BLaER1 (cell line): ENCODE measurements at regions not wholly inside any gene's neighbourhood (a gene's known extent, or its start where the extent isn't known, plus 50 kb on each side); places are given as distances from the start of the nearest gene placed in this dataset.

Source experiments
- H3K27ac ChIP-seq: shearing (Covaris generic); formaldehyde crosslinking; 2 replicates; pipeline ENCODE4 v1.8.1; 2022
- H3K27me3 ChIP-seq: shearing (Covaris generic); formaldehyde crosslinking; 2 replicates; pipeline ENCODE4 v1.8.1; 2022
- H3K36me3 ChIP-seq: shearing (Covaris generic); formaldehyde crosslinking; 2 replicates; pipeline ENCODE4 v1.8.1; 2022
- H3K4me1 ChIP-seq: shearing (Covaris generic); formaldehyde crosslinking; 2 replicates; pipeline ENCODE4 v1.8.1; 2022
- H3K4me2 ChIP-seq: shearing (Covaris generic); formaldehyde crosslinking; 2 replicates; pipeline ENCODE4 v1.8.1; 2022
- H3K4me3 ChIP-seq: shearing (Covaris generic); formaldehyde crosslinking; 2 replicates; pipeline ENCODE4 v1.8.1; 2022
- H3K9ac ChIP-seq: shearing (Covaris generic); formaldehyde crosslinking; 2 replicates; pipeline ENCODE4 v1.8.1; 2022
- H3K9me3 ChIP-seq: shearing (Covaris generic); formaldehyde crosslinking; 2 replicates; pipeline ENCODE4 v1.8.1; 2022
- H4K20me1 ChIP-seq: shearing (Covaris generic); formaldehyde crosslinking; 2 replicates; pipeline ENCODE4 v1.8.1; 2022
- Cebpa-rat ChIP-seq: shearing (Covaris generic); IDR thresholded peaks from 2 replicates; pipeline ENCODE4 v1.8.1; 2022

- H3K27ac ChIP-seq: no peak overlapping the region
- no peak for TF ChIP-seq Cebpa-rat
These were observed 187.6 kb upstream of the NFIA start for GRCh38 chr1:60894741-60895140.

DNA sequence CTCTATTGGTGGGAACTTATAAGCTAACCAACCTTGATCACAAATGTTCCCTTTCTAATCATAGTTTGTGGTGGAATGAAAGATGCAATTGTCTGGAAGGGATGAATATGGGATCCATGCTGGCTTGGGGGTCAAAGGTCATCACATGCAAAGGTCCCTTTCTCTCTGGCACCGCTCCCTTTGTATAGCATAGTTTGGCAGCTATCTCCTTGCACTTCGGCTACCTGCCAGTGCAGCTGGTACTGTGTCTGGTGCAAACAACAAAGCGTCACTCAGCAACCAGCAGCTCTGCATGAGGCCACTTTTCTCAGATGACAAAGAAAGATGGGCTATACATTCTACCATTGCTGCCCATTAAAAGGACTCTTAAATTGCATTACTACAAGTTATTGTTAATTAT is 188.2 kb upstream of the NFIA start:
- no peaks in the 10 kb centered on the region for H3K4me1 ChIP-seq
- no peak overlapping the region for H3K4me2 ChIP-seq
- H3K27me3 ChIP-seq: no peaks in the 10 kb centered on the region
- H3K9me3 ChIP-seq: no peaks in the 10 kb centered on the region
- no peak overlapping the region for H3K4me3 ChIP-seq
- no peak for TF ChIP-seq Cebpa-rat
- no peak overlapping the region for H3K9ac ChIP-seq
- no peaks in the 10 kb centered on the region for H4K20me1 ChIP-seq
- no peak overlapping the region for H3K27ac ChIP-seq
- no peaks in the 10 kb centered on the region for H3K36me3 ChIP-seq

More at GRCh38 chr1:60894741-60895140, 187.6 kb upstream of the NFIA start:
- Histone ChIP-seq H3K4me3 (no peak overlapping the region), H3K9ac (no peak overlapping the region), H4K20me1 (no peaks in the 10 kb centered on the region), H3K4me1 (no peaks in the 10 kb centered on the region), H3K36me3 (no peaks in the 10 kb centered on the region), H3K27me3 (no peaks in the 10 kb centered on the region), H3K4me2 (no peak overlapping the region), H3K9me3 (no peaks in the 10 kb centered on the region)

DNA sequence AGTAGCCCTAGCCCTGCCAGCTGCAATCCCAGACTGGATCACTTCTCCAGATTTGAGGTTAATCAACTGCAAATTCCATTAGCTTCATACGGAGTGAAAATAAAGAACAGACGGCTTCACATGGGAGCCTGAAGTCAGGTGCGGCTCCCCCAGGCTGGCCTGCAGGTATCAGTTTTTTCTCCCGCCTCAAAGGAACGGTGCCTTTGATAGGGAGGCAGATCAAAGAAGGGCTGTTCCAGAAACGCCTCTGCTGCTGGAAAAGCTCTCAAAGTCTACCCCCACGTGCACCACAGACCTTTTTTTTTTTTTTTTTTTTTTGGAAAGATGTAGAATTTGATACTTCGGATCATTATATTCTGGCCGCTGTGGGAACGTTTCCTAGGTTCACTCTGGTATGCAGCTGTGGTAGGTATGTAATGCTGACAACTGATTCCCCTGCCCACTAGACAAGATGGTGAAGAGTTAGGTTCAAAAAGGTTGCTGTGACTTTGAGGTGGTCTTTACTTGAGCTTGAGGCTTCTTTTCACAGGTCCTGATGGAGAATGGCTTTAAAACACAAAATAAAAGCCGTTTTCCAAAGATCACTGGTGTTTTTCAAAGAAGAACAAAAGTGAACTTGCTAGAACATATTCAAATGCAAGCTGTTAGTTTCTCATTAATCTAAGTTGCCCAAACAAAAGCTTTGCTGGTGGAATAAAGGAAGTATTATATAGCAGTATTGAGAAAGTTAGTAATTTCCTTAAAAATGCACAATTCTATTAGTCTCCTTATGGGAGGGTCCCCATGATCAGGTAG is 189.0 kb upstream of the NFIA start:
- Histone ChIP-seq H3K27me3 (no peaks in the 10 kb centered on the region), H3K4me2 (no peak overlapping the region), H3K36me3 (no peaks in the 10 kb centered on the region), H3K9me3 (no peaks in the 10 kb centered on the region), H3K9ac (no peak overlapping the region), H3K27ac (no peak overlapping the region), H4K20me1 (no peaks in the 10 kb centered on the region), H3K4me1 (peaks cover under 1% of the 10 kb centered on the region; the same call in 1 of the 2 replicates), H3K4me3 (no peak overlapping the region)
- no peak for TF ChIP-seq Cebpa-rat

DNA sequence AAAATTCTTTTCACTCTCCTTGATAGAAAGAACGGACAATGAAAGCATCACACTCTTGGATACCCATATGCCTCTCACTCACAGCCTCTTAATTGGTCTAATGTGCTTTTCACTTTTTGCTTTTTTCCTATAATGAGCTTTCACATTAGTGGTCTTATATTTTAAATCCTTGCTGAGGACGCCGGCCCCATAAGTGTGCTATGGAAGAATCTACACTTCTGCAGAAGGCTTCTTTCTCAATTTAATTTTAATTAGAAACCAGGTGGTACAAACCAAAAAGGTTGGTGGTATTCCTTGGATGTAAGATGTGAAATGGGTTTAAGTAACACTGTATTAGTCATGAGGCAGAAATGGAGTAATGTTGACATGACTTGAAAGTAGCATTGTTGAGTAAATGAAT is 190.6 kb upstream of the NFIA start:
- Histone ChIP-seq H3K9ac (no peak overlapping the region), H3K4me3 (no peak overlapping the region), H4K20me1 (no peaks in the 10 kb centered on the region), H3K36me3 (no peaks in the 10 kb centered on the region), H3K9me3 (no peaks in the 10 kb centered on the region), H3K4me1 (peaks cover 6% of the 10 kb centered on the region; the same call in 1 of the 2 replicates), H3K27ac (no peak overlapping the region), H3K27me3 (no peaks in the 10 kb centered on the region), H3K4me2 (no peak overlapping the region)
- TF ChIP-seq Cebpa-rat: no peak

- peaks cover 6% of the 10 kb centered on the region; the same call in 1 of the 2 replicates for H3K4me1 ChIP-seq
- no peak overlapping the region for H3K4me3 ChIP-seq
- no peaks in the 10 kb centered on the region for H3K9me3 ChIP-seq
- no peaks in the 10 kb centered on the region for H3K27me3 ChIP-seq
- no peak overlapping the region for H3K27ac ChIP-seq
- no peaks in the 10 kb centered on the region for H4K20me1 ChIP-seq
- H3K4me2 ChIP-seq: no peak overlapping the region
- no peak overlapping the region for H3K9ac ChIP-seq
- TF ChIP-seq Cebpa-rat: no peak
- H3K36me3 ChIP-seq: no peaks in the 10 kb centered on the region
These were observed 191.1 kb upstream of the NFIA start for GRCh38 chr1:60891281-60891680.

DNA sequence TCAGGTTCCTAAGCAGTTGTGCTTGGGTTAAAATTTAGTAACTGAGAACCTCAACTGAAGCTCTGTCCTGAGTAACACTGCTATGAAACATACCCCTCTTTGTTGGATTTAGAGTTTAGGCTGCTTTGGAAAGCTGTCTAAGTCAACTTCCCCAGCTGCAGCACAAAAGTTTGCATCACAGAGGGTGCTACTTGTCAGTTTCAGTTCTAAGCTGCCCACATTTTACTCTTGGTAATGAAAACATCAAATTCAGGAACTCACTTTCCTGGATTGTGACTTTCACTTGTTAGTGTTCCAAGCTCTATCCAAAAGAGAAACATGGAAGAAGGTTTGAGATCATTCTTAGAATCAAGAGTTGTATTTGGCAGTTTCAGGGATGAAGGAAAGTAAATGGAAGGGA is 191.7 kb upstream of the NFIA start:
- TF ChIP-seq Cebpa-rat: no peak

DNA sequence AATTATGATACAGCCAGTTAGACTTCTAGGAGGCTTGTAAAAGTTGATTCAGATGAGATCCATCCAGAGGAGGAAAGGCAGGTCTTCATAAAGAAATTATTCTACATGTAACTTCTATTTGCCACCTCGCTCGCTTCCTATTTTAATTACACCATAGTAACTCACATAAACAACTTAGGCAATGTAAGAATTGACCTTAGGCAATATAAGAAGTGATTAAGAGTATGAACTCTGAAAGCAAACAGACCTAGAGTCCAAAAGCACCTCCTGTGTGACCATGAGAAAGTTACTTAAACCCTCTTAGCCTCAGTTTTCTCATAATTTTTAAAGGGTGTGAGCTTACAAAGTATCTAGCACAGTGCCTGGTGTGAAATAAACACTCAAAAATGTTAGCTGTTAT is 192.7 kb upstream of the NFIA start:
- no peaks in the 10 kb centered on the region for H4K20me1 ChIP-seq
- no peaks in the 10 kb centered on the region for H3K36me3 ChIP-seq
- H3K9ac ChIP-seq: no peak overlapping the region
- H3K9me3 ChIP-seq: no peaks in the 10 kb centered on the region
- no peak overlapping the region for H3K4me3 ChIP-seq
- H3K27me3 ChIP-seq: no peaks in the 10 kb centered on the region
- no peak for TF ChIP-seq Cebpa-rat
- H3K4me1 ChIP-seq: peaks cover 6% of the 10 kb centered on the region; the same call in 1 of the 2 replicates
- no peak overlapping the region for H3K27ac ChIP-seq
- no peak overlapping the region for H3K4me2 ChIP-seq

More for the DNA sequence above, 191.7 kb upstream of the NFIA start:
- no peaks in the 10 kb centered on the region for H3K27me3 ChIP-seq
- H3K27ac ChIP-seq: no peak overlapping the region
- no peaks in the 10 kb centered on the region for H3K36me3 ChIP-seq
- H4K20me1 ChIP-seq: no peaks in the 10 kb centered on the region
- H3K4me1 ChIP-seq: peaks cover 6% of the 10 kb centered on the region; the same call in 1 of the 2 replicates
- H3K9ac ChIP-seq: no peak overlapping the region
- H3K4me3 ChIP-seq: no peak overlapping the region
- no peaks in the 10 kb centered on the region for H3K9me3 ChIP-seq
- no peak overlapping the region for H3K4me2 ChIP-seq

GRCh38 chr1:60888126-60888525 is 194.2 kb upstream of the NFIA start:
- Histone ChIP-seq H3K9me3 (no peaks in the 10 kb centered on the region), H3K36me3 (no peaks in the 10 kb centered on the region), H4K20me1 (no peaks in the 10 kb centered on the region), H3K27me3 (no peaks in the 10 kb centered on the region), H3K27ac (no peak overlapping the region), H3K9ac (no peak overlapping the region), H3K4me3 (no peak overlapping the region), H3K4me1 (peaks cover 6% of the 10 kb centered on the region; the same call in 1 of the 2 replicates), H3K4me2 (no peak overlapping the region)
- no peak for TF ChIP-seq Cebpa-rat

- no peak for TF ChIP-seq Cebpa-rat
- Histone ChIP-seq H3K9ac (no peak overlapping the region), H3K27me3 (no peaks in the 10 kb centered on the region), H3K36me3 (no peaks in the 10 kb centered on the region), H3K4me1 (peaks cover 6% of the 10 kb centered on the region; the same call in 1 of the 2 replicates), H3K27ac (no peak overlapping the region), H3K4me3 (no peak overlapping the region), H4K20me1 (no peaks in the 10 kb centered on the region), H3K4me2 (no peak overlapping the region), H3K9me3 (no peaks in the 10 kb centered on the region)
These were observed 195.5 kb upstream of the NFIA start for GRCh38 chr1:60886793-60887331.

GRCh38 chr1:60886090-60886489 is 196.3 kb upstream of the NFIA start:
- Histone ChIP-seq H3K9ac (no peak overlapping the region), H4K20me1 (no peaks in the 10 kb centered on the region), H3K36me3 (no peaks in the 10 kb centered on the region), H3K4me2 (no peak overlapping the region), H3K27me3 (no peaks in the 10 kb centered on the region), H3K4me3 (no peak overlapping the region), H3K4me1 (peaks cover 6% of the 10 kb centered on the region; the same call in 1 of the 2 replicates), H3K9me3 (no peaks in the 10 kb centered on the region), H3K27ac (no peak overlapping the region)
- no peak for TF ChIP-seq Cebpa-rat
